HepG2 (cell line): ENCODE measurements at regions not wholly inside any gene's neighbourhood (a gene's known extent, or its start where the extent isn't known, plus 50 kb on each side); places are given as distances from the start of the nearest gene placed in this dataset.

Experiments used
- ATAC-seq: fragments of 200-7000 bp; cut with Tn5 transposase; 3 replicates; pipeline ENCODE4 v1.9.1; 2020; ENCODE audit warnings: mild to moderate bottlenecking, moderate library complexity
- BruUV-seq: library from RNA; stranded (reverse); fragments of 400-500 nt; replicated peaks from 2 replicates; lab custom pipeline; 2021; lab: Mats Ljungman, UMichigan
- CTCF ChIA-PET: fragments of 300-600 bp; formaldehyde crosslinking; extraction: SDS; loops from one replicate; lab custom pipeline; 2021; ENCODE audit warnings: low total read pairs, inconsistent platforms, low intra/inter-chr PET ratio; lab: Yijun Ruan, JAX
- POLR2A ChIA-PET: fragments of 350-600 bp; sonication (Branson Sonifier 250); formaldehyde crosslinking; loops from one replicate; lab custom pipeline; 2020; ENCODE audit warnings: antibody characterized with exemption, inconsistent platforms; lab: Yijun Ruan, JAX
- DNase-seq: peaks from one replicate; pipeline ENCODE4 v3.0.0-alpha.2; 2015; ENCODE audit warnings: low spot score
- FAIRE-seq: peaks from 3 replicates; lab custom pipeline; 2011; peaks lifted over from hg19 to GRCh38; lab: Jason Lieb, UNC
- H2AFZ ChIP-seq: one replicate; pipeline ENCODE4 v1.6.1; 2011; ENCODE audit warnings: low read length, inconsistent platforms
- H3K27ac ChIP-seq: fragments of 300-600 bp; 3 replicates; pipeline ENCODE4 v1.8.0; 2011; ENCODE audit warnings: mixed run types, mild to moderate bottlenecking, mixed read lengths, low read length, inconsistent platforms; ENCODE audit not compliant: insufficient read depth; ENCODE audit errors: extremely low read length
- H3K27me3 ChIP-seq, 2 experiments: fragments of 200-600 bp in 1 of 2; 2 replicates in 1 of 2; 3 replicates in 1 of 2; pipeline versions ENCODE4 v1.6.0 to v1.8.0; 2011; ENCODE audit warnings: low read length in 2 of 2, mild to moderate bottlenecking in 2 of 2, moderate library complexity in 2 of 2, inconsistent platforms in 1 of 2; ENCODE audit not compliant: insufficient read depth in 2 of 2, control insufficient read depth in 1 of 2
- H3K36me3 ChIP-seq, 2 experiments: fragments of 200-600 bp in 1 of 2; replicated peaks in 1 of 2; 2 replicates in 1 of 2; 3 replicates in 1 of 2; pipeline versions ENCODE4 v1.5.1 to v1.8.0; 2011; ENCODE audit warnings: low read length in 2 of 2, inconsistent platforms in 1 of 2; ENCODE audit not compliant: insufficient read depth in 2 of 2, control insufficient read depth in 1 of 2
- H3K4me1 ChIP-seq: 2 replicates; pipeline ENCODE4 v1.5.1; 2012; ENCODE audit warnings: low read length, inconsistent platforms; ENCODE audit not compliant: insufficient read depth
- H3K4me2 ChIP-seq: 2 replicates; pipeline ENCODE4 v1.6.0; 2011; ENCODE audit warnings: low read depth, low read length, inconsistent platforms
- H3K4me3 ChIP-seq, 3 experiments: fragments of 200-600 bp in 1 of 3; sonication (generic), shearing (Covaris generic) in 1 of 3; replicated peaks in 1 of 3; 2 replicates each; pipeline ENCODE4 v1.5.1; 2011 to 2016; ENCODE audit warnings: low read length in 3 of 3, inconsistent platforms in 2 of 3, low read depth in 2 of 3, mild to moderate bottlenecking in 2 of 3, control low read depth in 1 of 3, mixed read lengths in 1 of 3; ENCODE audit not compliant: insufficient read depth in 1 of 3
- H3K79me2 ChIP-seq: one replicate; pipeline ENCODE4 v1.6.1; 2011; ENCODE audit warnings: low read length, inconsistent platforms; ENCODE audit not compliant: insufficient read depth
- H3K9ac ChIP-seq: 2 replicates; pipeline ENCODE4 v1.6.0; 2011; ENCODE audit warnings: mild to moderate bottlenecking, low read depth, low read length, inconsistent platforms; ENCODE audit not compliant: insufficient read depth
- H3K9me3 ChIP-seq: 2 replicates; pipeline ENCODE4 v1.5.1; 2012; ENCODE audit warnings: mild to moderate bottlenecking, low read length
- H4K20me1 ChIP-seq: 2 replicates; pipeline ENCODE4 v1.6.0; 2011; ENCODE audit warnings: inconsistent platforms, mild to moderate bottlenecking, low read length, moderate library complexity; ENCODE audit not compliant: insufficient read depth
- CHCHD3 ChIP-seq: sonication (generic); formaldehyde crosslinking; IDR thresholded peaks from 2 replicates; pipeline ENCODE4 v1.8.0; 2022; ENCODE audit warnings: mild to moderate bottlenecking, missing genetic modification reagents, moderate library complexity
- GTF3A ChIP-seq: sonication (generic); formaldehyde crosslinking; conservative IDR thresholded peaks from 2 replicates; pipeline ENCODE4 v1.4.0; 2020; ENCODE audit warnings: mild to moderate bottlenecking, missing genetic modification reagents
- HNRNPLL ChIP-seq: fragments of 200-400 bp; formaldehyde crosslinking; IDR thresholded peaks from 2 replicates; pipeline ENCODE4 v1.6.1; 2017; ENCODE audit warnings: mild to moderate bottlenecking, low read depth, low read length; ENCODE audit not compliant: poor library complexity, severe bottlenecking
- NONO ChIP-seq, 2 experiments: fragments of 450-650 bp in 1 of 2; sonication (generic) in 1 of 2; formaldehyde crosslinking in 1 of 2; IDR thresholded peaks in 1 of 2; conservative IDR thresholded peaks in 1 of 2; 2 replicates each; pipeline versions ENCODE4 v1.6.1 to v1.8.0; 2017 to 2022; ENCODE audit warnings: mild to moderate bottlenecking in 1 of 2, missing genetic modification reagents in 1 of 2, moderate library complexity in 1 of 2
- RFXAP ChIP-seq: sonication (generic); formaldehyde crosslinking; IDR thresholded peaks from 2 replicates; pipeline ENCODE4 v1.4.0; 2020; ENCODE audit warnings: missing genetic modification reagents, borderline replicate concordance
- SOX5 ChIP-seq: IDR thresholded peaks from 2 replicates; pipeline ENCODE4 v1.6.1; 2016; ENCODE audit warnings: borderline replicate concordance
- SOX6 ChIP-seq, 2 experiments: fragments of 450-650 bp in 1 of 2; sonication (generic) in 1 of 2; formaldehyde crosslinking in 1 of 2; IDR thresholded peaks; 2 replicates each; pipeline versions ENCODE4 v1.4.0 to v1.6.1; 2017 to 2020; ENCODE audit warnings: antibody characterized with exemption in 1 of 2, mild to moderate bottlenecking in 1 of 2, missing genetic modification reagents in 1 of 2
- SSRP1 ChIP-seq: IDR thresholded peaks from 2 replicates; pipeline ENCODE4 v1.6.1; 2016; ENCODE audit warnings: control low read depth
- TCF7 ChIP-seq: sonication (generic); IDR thresholded peaks from 2 replicates; pipeline ENCODE4 v1.6.1; 2016; ENCODE audit warnings: antibody characterized with exemption, low read depth
- TRIM22 ChIP-seq: fragments of 450-650 bp; IDR thresholded peaks from 2 replicates; pipeline ENCODE4 v1.6.1; 2017
- XBP1 ChIP-seq: sonication (generic); formaldehyde crosslinking; IDR thresholded peaks from 2 replicates; pipeline ENCODE4 v1.5.0; 2020; ENCODE audit warnings: missing genetic modification reagents
- ZBTB3 ChIP-seq: sonication (generic); formaldehyde crosslinking; IDR thresholded peaks from 2 replicates; pipeline ENCODE4 v1.4.0; 2020; ENCODE audit warnings: low read depth, mild to moderate bottlenecking, moderate library complexity, missing genetic modification reagents, borderline replicate concordance
- ZNF225 ChIP-seq: sonication (generic); formaldehyde crosslinking; IDR thresholded peaks from 2 replicates; pipeline ENCODE4 v1.4.0; 2020; ENCODE audit warnings: mild to moderate bottlenecking, missing genetic modification reagents
- ZNF24 ChIP-seq: fragments of 450-650 bp; IDR thresholded peaks from 2 replicates; pipeline ENCODE4 v1.6.1; 2017; ENCODE audit warnings: antibody characterized with exemption, mild to moderate bottlenecking
- ZNF550 ChIP-seq: sonication (generic); formaldehyde crosslinking; IDR thresholded peaks from 2 replicates; pipeline ENCODE4 v1.4.0; 2020; ENCODE audit warnings: mild to moderate bottlenecking, missing genetic modification reagents, borderline replicate concordance
- ZNF691 ChIP-seq: sonication (generic); formaldehyde crosslinking; IDR thresholded peaks from 2 replicates; pipeline ENCODE4 v1.4.0; 2020; ENCODE audit warnings: missing genetic modification reagents, low read depth, mild to moderate bottlenecking, borderline replicate concordance
- ZNF747 ChIP-seq: sonication (generic); formaldehyde crosslinking; IDR thresholded peaks from 2 replicates; pipeline ENCODE4 v1.8.1; 2023; ENCODE audit warnings: missing genetic modification reagents, mild to moderate bottlenecking, borderline replicate concordance
- ZNF749 ChIP-seq: sonication (generic); formaldehyde crosslinking; IDR thresholded peaks from 2 replicates; pipeline ENCODE4 v1.8.0; 2022; ENCODE audit warnings: mild to moderate bottlenecking, missing genetic modification reagents, moderate library complexity, borderline replicate concordance
- ZNF777 ChIP-seq: sonication (generic); formaldehyde crosslinking; IDR thresholded peaks from 2 replicates; pipeline ENCODE4 v1.4.0; 2020; ENCODE audit warnings: missing genetic modification reagents
- WGBS: methylation state at CpG from one replicate; pipeline ENCODE4 v1.1.6; 2017; ENCODE audit warnings: low lambda C conversion rate; 5-methylcytosine and 5-hydroxymethylcytosine counted together
- in situ Hi-C: cut with HindIII; loops from 2 replicates; pipeline ENCODE4 v1.10.0; 2017; ENCODE audit warnings: low pct_unique_long_range_greater_than_20kb; ENCODE audit not compliant: extremely low pct_ligation_motif_present
- intact Hi-C: fragments of 100-400 bp; cut with micrococcal nuclease; formaldehyde crosslinking; loops from one replicate; pipeline ENCODE4 v1.10.0; 2022; ENCODE audit not compliant: unreplicated experiment

- POLR2A ChIA-PET = no interaction called here
- no peaks in the 10 kb centered on the region for H3K9me3 ChIP-seq
- H2AFZ ChIP-seq = no peak overlapping the region
- in situ Hi-C loops = no loop called here
- FAIRE-seq = no peak
- 41% methylated on average over 6 of the region's 6 CpGs for WGBS
- no peak for ATAC-seq
- H3K9ac ChIP-seq = no peak overlapping the region
- no peak overlapping the region for H3K27ac ChIP-seq
- no peaks in the 10 kb centered on the region for H3K27me3 ChIP-seq
- H3K4me2 ChIP-seq = no peak overlapping the region
- TF ChIP-seq TCF7 = no peak
- TF ChIP-seq RFXAP (CRISPR knock-in tag) = no peak
- TF ChIP-seq ZNF24 = no peak
- TF ChIP-seq ZNF777 (CRISPR knock-in tag) = no peak
- no peak for TF ChIP-seq NONO (IDR thresholded peaks at IDR 0.05)
- no peak for TF ChIP-seq NONO (CRISPR knock-in tag; conservative IDR thresholded peaks at IDR 0.05)
- TF ChIP-seq GTF3A = no peak
- TF ChIP-seq HNRNPLL = no peak
- TF ChIP-seq ZBTB3 = no peak
- no peak for TF ChIP-seq ZNF691
- no peak for TF ChIP-seq TRIM22
- no peak for TF ChIP-seq ZNF225 (CRISPR knock-in tag)
- no peak for TF ChIP-seq SOX6 (IDR thresholded peaks at IDR 0.05)
- TF ChIP-seq SOX6 (CRISPR knock-in tag; IDR thresholded peaks at IDR 0.05) = no peak
- no peak for TF ChIP-seq ZNF747
- TF ChIP-seq ZNF749 (CRISPR knock-in tag) = no peak
- TF ChIP-seq CHCHD3 = no peak
- no peak for TF ChIP-seq ZNF550 (CRISPR knock-in tag)
- TF ChIP-seq SSRP1 = no peak
- TF ChIP-seq XBP1 = no peak
- TF ChIP-seq SOX5 = no peak
- TF ChIP-seq, all 625 proteins: peak for 0
- Histone ChIP-seq H3K79me2 (no peaks in the 10 kb centered on the region), H3K4me3 (no peak overlapping the region), H3K4me1 (no peaks in the 10 kb centered on the region), H3K36me3 (no peaks in the 10 kb centered on the region), H4K20me1 (no peaks in the 10 kb centered on the region)
- BruUV-seq = no TSS peak
- DNase-seq = no peak
- CTCF ChIA-PET = no interaction called here
- intact Hi-C loops = no loop called here
These were observed 231.3 kb upstream of the NPY start for GRCh38 chr7:24052572-24053260.
